GM23338 (cell line): ENCODE measurements at regions not wholly inside any gene's neighbourhood (a gene's known extent, or its start where the extent isn't known, plus 50 kb on each side); places are given as distances from the start of the nearest gene placed in this dataset.

Experiments used
- CTCF ChIP-seq, 2 experiments: fragments of 200-600 bp in 1 of 2; sonication (generic) in 1 of 2; conservative IDR thresholded peaks; 2 replicates each; pipeline versions ENCODE4 v1.5.1 to v1.6.1; 2016 to 2017; ENCODE audit warnings: antibody characterized with exemption in 2 of 2, low read depth in 2 of 2, mild to moderate bottlenecking in 2 of 2, moderate library complexity in 1 of 2
- POLR2AphosphoS5 ChIP-seq: IDR thresholded peaks from 2 replicates; pipeline ENCODE4 v1.6.1; 2016; ENCODE audit warnings: antibody characterized with exemption, low read depth

- TF ChIP-seq CTCF (conservative IDR thresholded peaks at IDR 0.05; ENCODE audit: low read depth in 2 of 2): no peak
- no peak for TF ChIP-seq POLR2AphosphoS5
These were observed 865.5 kb downstream of the CCDC85A start for GRCh38 chr2:57049273-57049672.
